GM12892 (cell line): ENCODE measurements at regions not wholly inside any gene's neighbourhood (a gene's known extent, or its start where the extent isn't known, plus 50 kb on each side); places are given as distances from the start of the nearest gene placed in this dataset.

ENCODE experiments used
- POLR2A ChIP-seq: IDR thresholded peaks from 2 replicates; pipeline ENCODE4 v1.6.1; 2011; ENCODE audit warnings: low read depth, low read length, control low read depth
- POLR2AphosphoS5 ChIP-seq: IDR thresholded peaks from 2 replicates; pipeline ENCODE4 v1.6.1; 2011; ENCODE audit warnings: low read depth, low read length, control low read depth
- TAF1 ChIP-seq: IDR thresholded peaks from 2 replicates; pipeline ENCODE4 v1.6.1; 2011; ENCODE audit warnings: low read depth, mild to moderate bottlenecking, control low read depth, low read length, borderline replicate concordance

- TF ChIP-seq POLR2A: no peak
- TF ChIP-seq POLR2AphosphoS5: no peak
- no peak for TF ChIP-seq TAF1
These were observed 430.2 kb downstream of the FRK start for GRCh38 chr6:115630424-115631024.
